ENCODE measurements at regions not wholly inside any gene's neighbourhood (a gene's known extent, or its start where the extent isn't known, plus 50 kb on each side); places are given as distances from the start of the nearest gene placed in this dataset.

GRCh38 chr6:169074526-169074925 lies 179.1 kb downstream of the THBS2 start:
- TF ChIP-seq CTCF (IDR thresholded peaks at IDR 0.05), result no peak
- Histone ChIP-seq H3K4me3 (no peak overlapping the region), H3K27ac (peak overlapping the region in 1 of 2 donors; percentile 3), H3K9me3 (no peaks in the 10 kb centered on the region), H3K36me3 (no peaks in the 10 kb centered on the region), H3K4me1 (ENCODE audit: control insufficient read depth in 1 of 2, low read depth in 2 of 2) (peaks cover 5 to 50% of the 10 kb centered on the region in 2 donors), H3K27me3 (replicated peaks; ENCODE audit: insufficient read depth) (no peaks in the 10 kb centered on the region)
- DNase-seq (ENCODE audit: low spot score) (no peak), ATAC-seq (ENCODE audit: insufficient number of reproducible peaks, low FRiP score, low read depth) (no peak)

GRCh38 chr6:169073311-169073710 lies 180.3 kb downstream of the THBS2 start:
- TF ChIP-seq CTCF (IDR thresholded peaks at IDR 0.05), result no peak
- ATAC-seq (ENCODE audit: insufficient number of reproducible peaks, low FRiP score, low read depth) (no peak), DNase-seq (ENCODE audit: low spot score) (no peak)
- Histone ChIP-seq H3K4me1 (ENCODE audit: control insufficient read depth in 1 of 2, low read depth in 2 of 2) (peaks cover 9 to 62% of the 10 kb centered on the region in 2 donors), H3K4me3 (no peak overlapping the region), H3K36me3 (no peaks in the 10 kb centered on the region), H3K27me3 (replicated peaks; ENCODE audit: insufficient read depth) (no peaks in the 10 kb centered on the region), H3K9me3 (no peaks in the 10 kb centered on the region), H3K27ac (peak overlapping the region in 1 of 2 donors; percentile 86)

- Histone ChIP-seq H3K27me3 (replicated peaks; ENCODE audit: insufficient read depth) (no peaks in the 10 kb centered on the region), H3K4me3 (no peak overlapping the region), H3K36me3 (no peaks in the 10 kb centered on the region), H3K9me3 (no peaks in the 10 kb centered on the region), H3K27ac (peak overlapping the region; percentile 10 to 86), H3K4me1 (ENCODE audit: control insufficient read depth in 1 of 2, low read depth in 2 of 2) (peaks cover 9 to 64% of the 10 kb centered on the region in 2 donors)
- ATAC-seq (ENCODE audit: insufficient number of reproducible peaks, low FRiP score, low read depth), result no peak
- DNase-seq (ENCODE audit: low spot score), result no peak
- TF ChIP-seq CTCF (IDR thresholded peaks at IDR 0.05), result no peak
Measured at GRCh38 chr6:169072127-169073042, 181.3 kb downstream of the THBS2 start.

GRCh38 chr6:169071394-169071793 lies 182.3 kb downstream of the THBS2 start:
- ATAC-seq (ENCODE audit: insufficient number of reproducible peaks, low FRiP score, low read depth), result no peak
- H3K27ac ChIP-seq, result peak overlapping the region; percentile 68 to 86
- DNase-seq (ENCODE audit: low spot score), result no peak
- H3K4me1 ChIP-seq (ENCODE audit: control insufficient read depth in 1 of 2, low read depth in 2 of 2), result peaks cover 9 to 64% of the 10 kb centered on the region in 2 donors
- TF ChIP-seq CTCF (IDR thresholded peaks at IDR 0.05), result no peak
- H3K27me3 ChIP-seq (replicated peaks; ENCODE audit: insufficient read depth), result no peaks in the 10 kb centered on the region
- H3K9me3 ChIP-seq, result no peaks in the 10 kb centered on the region
- no peak overlapping the region for H3K4me3 ChIP-seq
- H3K36me3 ChIP-seq, result no peaks in the 10 kb centered on the region

- Histone ChIP-seq H3K27me3 (replicated peaks; ENCODE audit: insufficient read depth) (no peaks in the 10 kb centered on the region), H3K9me3 (no peaks in the 10 kb centered on the region), H3K4me1 (ENCODE audit: control insufficient read depth in 1 of 2, low read depth in 2 of 2) (peaks cover 9 to 58% of the 10 kb centered on the region in 2 donors), H3K36me3 (no peaks in the 10 kb centered on the region), H3K4me3 (peak overlapping the region; percentile 48), H3K27ac (peak overlapping the region; percentile 68 to 86)
- ATAC-seq (ENCODE audit: insufficient number of reproducible peaks, low FRiP score, low read depth), result peak; percentile 93
- peak; percentile 10 for TF ChIP-seq CTCF (IDR thresholded peaks at IDR 0.05)
- peak; percentile 83 for DNase-seq (ENCODE audit: low spot score)
Measured at GRCh38 chr6:169070506-169071176, 183.0 kb downstream of the THBS2 start.

All from thoracic aorta (tissue), 2 donors.